DND-41 (cell line): ENCODE measurements at regions not wholly inside any gene's neighbourhood (a gene's known extent, or its start where the extent isn't known, plus 50 kb on each side); places are given as distances from the start of the nearest gene placed in this dataset.

Experiments
- ATAC-seq: fragments of 200-7000 bp; cut with Tn5 transposase; 3 replicates; pipeline ENCODE4 v1.9.1; 2021; ENCODE audit warnings: low read depth; ENCODE audit not compliant: insufficient read depth
- DNase-seq: peaks from one replicate; pipeline ENCODE4 v3.0.0-alpha.2; 2020
- H2AFZ ChIP-seq: 2 replicates; pipeline ENCODE4 v1.6.0; 2012; ENCODE audit warnings: low read depth, low read length
- H3K27ac ChIP-seq: 2 replicates; pipeline ENCODE4 v1.5.1; 2012; ENCODE audit warnings: low read length, inconsistent platforms
- H3K27me3 ChIP-seq: fragments of 200-600 bp; sonication (generic); 2 replicates; pipeline ENCODE4 v1.6.0; 2012; ENCODE audit warnings: low read length, mild to moderate bottlenecking, inconsistent platforms; ENCODE audit not compliant: insufficient read depth, poor library complexity
- H3K36me3 ChIP-seq: 2 replicates; pipeline ENCODE4 v1.5.1; 2012; ENCODE audit warnings: low read length, inconsistent platforms; ENCODE audit not compliant: insufficient read depth
- H3K4me1 ChIP-seq: 2 replicates; pipeline ENCODE4 v1.5.1; 2012; ENCODE audit warnings: mild to moderate bottlenecking, low read length; ENCODE audit not compliant: insufficient read depth
- H3K4me2 ChIP-seq: 2 replicates; pipeline ENCODE4 v1.6.0; 2012; ENCODE audit warnings: mild to moderate bottlenecking, moderate library complexity, low read length, inconsistent platforms; ENCODE audit not compliant: insufficient read depth
- H3K4me3 ChIP-seq, 2 experiments: fragments of 200-600 bp in 1 of 2; shearing (Covaris generic) in 1 of 2; 2 replicates each; pipeline ENCODE4 v1.5.1; 2012 to 2016; ENCODE audit warnings: inconsistent platforms in 2 of 2, low read length in 2 of 2, mild to moderate bottlenecking in 2 of 2, low read depth in 1 of 2, moderate library complexity in 1 of 2
- H3K79me2 ChIP-seq: 2 replicates; pipeline ENCODE4 v1.6.0; 2012; ENCODE audit warnings: low read length, inconsistent platforms; ENCODE audit not compliant: insufficient read depth
- H3K9ac ChIP-seq: 2 replicates; pipeline ENCODE4 v1.6.0; 2012; ENCODE audit warnings: low read depth, mild to moderate bottlenecking, inconsistent platforms, low read length, moderate library complexity
- H3K9me3 ChIP-seq: 2 replicates; pipeline ENCODE4 v1.5.1; 2012; ENCODE audit warnings: low read length, moderate library complexity, mild to moderate bottlenecking, inconsistent platforms; ENCODE audit not compliant: insufficient read depth, severe bottlenecking
- H4K20me1 ChIP-seq: 2 replicates; pipeline ENCODE4 v1.6.0; 2012; ENCODE audit warnings: low read length; ENCODE audit not compliant: insufficient read depth
- EZH2 ChIP-seq: IDR thresholded peaks from 3 replicates; pipeline ENCODE4 v1.6.1; 2012; ENCODE audit warnings: borderline replicate concordance, low read depth, mild to moderate bottlenecking, moderate library complexity, low read length, inconsistent platforms; ENCODE audit not compliant: severe bottlenecking
- TF ChIP-seq, protein P1 (sequence below): IDR thresholded peaks from 2 replicates; pipeline ENCODE4 v1.5.1; 2012; ENCODE audit warnings: borderline replicate concordance, low read length, moderate library complexity, mild to moderate bottlenecking; ENCODE audit not compliant: poor library complexity, severe bottlenecking; ENCODE audit errors: extremely low read depth

GRCh38 chr1:216881695-216882094 lies 158.5 kb upstream of the ESRRG start:
- Histone ChIP-seq H3K4me3 (no peak overlapping the region), H4K20me1 (no peaks in the 10 kb centered on the region), H3K9me3 (no peaks in the 10 kb centered on the region), H2AFZ (no peak overlapping the region), H3K79me2 (no peaks in the 10 kb centered on the region), H3K4me2 (no peak overlapping the region), H3K4me1 (no peaks in the 10 kb centered on the region), H3K27ac (no peak overlapping the region), H3K36me3 (no peaks in the 10 kb centered on the region), H3K9ac (no peak overlapping the region), H3K27me3 (no peaks in the 10 kb centered on the region)
- DNase-seq (no peak), ATAC-seq (no peak)
- TF ChIP-seq, protein P1, sequence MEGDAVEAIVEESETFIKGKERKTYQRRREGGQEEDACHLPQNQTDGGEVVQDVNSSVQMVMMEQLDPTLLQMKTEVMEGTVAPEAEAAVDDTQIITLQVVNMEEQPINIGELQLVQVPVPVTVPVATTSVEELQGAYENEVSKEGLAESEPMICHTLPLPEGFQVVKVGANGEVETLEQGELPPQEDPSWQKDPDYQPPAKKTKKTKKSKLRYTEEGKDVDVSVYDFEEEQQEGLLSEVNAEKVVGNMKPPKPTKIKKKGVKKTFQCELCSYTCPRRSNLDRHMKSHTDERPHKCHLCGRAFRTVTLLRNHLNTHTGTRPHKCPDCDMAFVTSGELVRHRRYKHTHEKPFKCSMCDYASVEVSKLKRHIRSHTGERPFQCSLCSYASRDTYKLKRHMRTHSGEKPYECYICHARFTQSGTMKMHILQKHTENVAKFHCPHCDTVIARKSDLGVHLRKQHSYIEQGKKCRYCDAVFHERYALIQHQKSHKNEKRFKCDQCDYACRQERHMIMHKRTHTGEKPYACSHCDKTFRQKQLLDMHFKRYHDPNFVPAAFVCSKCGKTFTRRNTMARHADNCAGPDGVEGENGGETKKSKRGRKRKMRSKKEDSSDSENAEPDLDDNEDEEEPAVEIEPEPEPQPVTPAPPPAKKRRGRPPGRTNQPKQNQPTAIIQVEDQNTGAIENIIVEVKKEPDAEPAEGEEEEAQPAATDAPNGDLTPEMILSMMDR: no peak
- TF ChIP-seq EZH2: no peak

- no peaks in the 10 kb centered on the region for H3K36me3 ChIP-seq
- H3K4me2 ChIP-seq: no peak overlapping the region
- no peaks in the 10 kb centered on the region for H3K27me3 ChIP-seq
- no peaks in the 10 kb centered on the region for H3K79me2 ChIP-seq
- no peak overlapping the region for H3K9ac ChIP-seq
- no peaks in the 10 kb centered on the region for H4K20me1 ChIP-seq
- DNase-seq (no peak), ATAC-seq (no peak)
- H3K4me1 ChIP-seq: no peaks in the 10 kb centered on the region
- no peak overlapping the region for H2AFZ ChIP-seq
- no peak overlapping the region for H3K4me3 ChIP-seq
- TF ChIP-seq, protein P1: no peak
- no peak for TF ChIP-seq EZH2
- no peak overlapping the region for H3K27ac ChIP-seq
- no peaks in the 10 kb centered on the region for H3K9me3 ChIP-seq
Measured at GRCh38 chr1:216866714-216867113, 143.5 kb upstream of the ESRRG start.

DNA sequence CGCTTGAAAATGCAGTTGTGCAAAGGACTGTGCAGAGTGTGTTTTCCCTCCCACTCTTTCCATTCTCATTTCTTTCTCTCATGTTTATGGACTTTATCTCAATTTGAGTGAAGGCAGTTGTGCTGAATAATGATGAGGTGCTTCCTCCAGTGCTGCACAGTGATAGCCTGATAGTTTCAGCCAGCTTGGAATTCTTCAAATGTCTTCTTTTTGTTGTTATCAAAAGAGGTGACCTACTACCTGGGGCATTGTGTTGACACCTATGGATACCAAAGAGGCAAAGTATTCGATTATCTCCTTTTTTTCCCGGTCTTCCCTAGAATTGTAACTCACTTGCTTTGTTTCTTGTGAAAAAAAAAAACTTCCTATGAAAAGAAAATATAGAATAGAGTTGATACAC lies 132.6 kb upstream of the ESRRG start:
- Histone ChIP-seq H3K4me2 (no peak overlapping the region), H3K27me3 (no peaks in the 10 kb centered on the region), H3K4me1 (no peaks in the 10 kb centered on the region), H3K9me3 (no peaks in the 10 kb centered on the region), H3K27ac (no peak overlapping the region), H2AFZ (no peak overlapping the region), H3K36me3 (no peaks in the 10 kb centered on the region), H3K79me2 (no peaks in the 10 kb centered on the region), H3K9ac (no peak overlapping the region), H4K20me1 (no peaks in the 10 kb centered on the region), H3K4me3 (no peak overlapping the region)
- DNase-seq: no peak
- no peak for ATAC-seq
- TF ChIP-seq, protein P1: no peak

DNA sequence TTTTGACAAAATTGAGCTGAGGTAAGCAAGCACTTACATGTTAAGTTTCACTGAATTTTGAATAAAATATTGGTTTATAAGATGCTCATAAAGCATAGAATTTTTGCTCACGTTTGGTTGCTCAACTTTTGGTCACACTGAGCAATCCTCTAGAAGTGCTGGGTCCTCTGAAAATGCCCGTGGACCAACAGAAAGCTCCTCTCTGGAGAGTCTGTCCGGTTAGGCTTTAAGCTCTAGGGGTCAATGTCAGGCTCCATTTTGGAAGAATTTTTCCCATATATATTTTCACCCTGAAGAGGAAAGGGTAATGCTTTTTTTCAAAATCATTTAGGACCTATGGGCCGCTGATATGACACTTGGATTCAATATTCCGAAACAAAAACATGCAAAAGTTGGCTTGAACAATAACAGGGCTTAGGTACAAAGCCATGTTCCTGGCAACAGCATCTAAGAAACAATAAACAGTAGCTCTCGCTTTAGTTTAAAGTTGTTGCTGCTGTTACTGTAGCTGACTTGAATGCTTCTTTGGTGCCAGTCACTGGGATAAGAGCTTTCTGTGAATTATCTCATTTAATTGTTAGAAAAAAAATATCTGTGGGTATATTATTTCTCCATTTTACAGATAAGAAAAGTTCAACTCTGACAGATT lies 131.7 kb upstream of the ESRRG start:
- TF ChIP-seq EZH2: no peak
- no peak overlapping the region for H3K4me2 ChIP-seq

More for the DNA sequence above, 131.7 kb upstream of the ESRRG start:
- Histone ChIP-seq H3K79me2 (no peaks in the 10 kb centered on the region), H3K27ac (no peak overlapping the region), H2AFZ (no peak overlapping the region), H3K4me3 (no peak overlapping the region), H3K27me3 (no peaks in the 10 kb centered on the region), H3K36me3 (no peaks in the 10 kb centered on the region), H3K9ac (no peak overlapping the region), H4K20me1 (no peaks in the 10 kb centered on the region), H3K4me1 (no peaks in the 10 kb centered on the region), H3K9me3 (no peaks in the 10 kb centered on the region)
- no peak for ATAC-seq
- DNase-seq: no peak
